WI38 (cell line): ENCODE measurements at regions not wholly inside any gene's neighbourhood (a gene's known extent, or its start where the extent isn't known, plus 50 kb on each side); places are given as distances from the start of the nearest gene placed in this dataset.
A peak's percentile ranks its signal among the peaks of the same experiment; 100 is the strongest.

ENCODE experiments used
- H3K4me3 ChIP-seq: 2 replicates; pipeline ENCODE4 v1.5.1; 2011; ENCODE audit warnings: low read depth, mild to moderate bottlenecking, control low read depth, low read length
- CTCF ChIP-seq: IDR thresholded peaks from 2 replicates; pipeline ENCODE4 v1.5.1; 2012; ENCODE audit warnings: low read depth, mild to moderate bottlenecking, control low read depth, low read length

GRCh38 chr21:31609081-31609480, 50.4 kb upstream of the SOD1 start:
- no peak overlapping the region for H3K4me3 ChIP-seq
- no peak for TF ChIP-seq CTCF

DNA sequence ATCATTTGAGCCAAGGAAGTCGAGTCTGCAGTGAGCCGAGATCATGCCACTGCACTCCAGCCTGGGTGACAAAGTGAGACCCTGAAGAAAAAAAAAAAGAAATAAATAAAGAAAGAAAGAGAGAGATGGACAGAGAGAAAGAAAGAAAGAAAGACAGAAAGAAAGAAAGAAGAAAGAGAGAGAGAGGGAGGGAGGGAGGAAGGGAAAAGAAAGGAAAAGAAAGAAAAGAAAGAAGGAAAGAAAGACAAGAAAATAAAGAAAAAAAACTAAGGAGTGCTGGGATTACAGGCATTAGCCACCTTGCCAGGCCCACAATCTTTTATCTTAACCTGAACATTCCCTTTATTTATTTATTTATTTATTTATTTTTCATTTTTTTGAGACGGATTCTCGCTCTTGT, 51.7 kb upstream of the SOD1 start:
- no peak overlapping the region for H3K4me3 ChIP-seq
- TF ChIP-seq CTCF: no peak

DNA sequence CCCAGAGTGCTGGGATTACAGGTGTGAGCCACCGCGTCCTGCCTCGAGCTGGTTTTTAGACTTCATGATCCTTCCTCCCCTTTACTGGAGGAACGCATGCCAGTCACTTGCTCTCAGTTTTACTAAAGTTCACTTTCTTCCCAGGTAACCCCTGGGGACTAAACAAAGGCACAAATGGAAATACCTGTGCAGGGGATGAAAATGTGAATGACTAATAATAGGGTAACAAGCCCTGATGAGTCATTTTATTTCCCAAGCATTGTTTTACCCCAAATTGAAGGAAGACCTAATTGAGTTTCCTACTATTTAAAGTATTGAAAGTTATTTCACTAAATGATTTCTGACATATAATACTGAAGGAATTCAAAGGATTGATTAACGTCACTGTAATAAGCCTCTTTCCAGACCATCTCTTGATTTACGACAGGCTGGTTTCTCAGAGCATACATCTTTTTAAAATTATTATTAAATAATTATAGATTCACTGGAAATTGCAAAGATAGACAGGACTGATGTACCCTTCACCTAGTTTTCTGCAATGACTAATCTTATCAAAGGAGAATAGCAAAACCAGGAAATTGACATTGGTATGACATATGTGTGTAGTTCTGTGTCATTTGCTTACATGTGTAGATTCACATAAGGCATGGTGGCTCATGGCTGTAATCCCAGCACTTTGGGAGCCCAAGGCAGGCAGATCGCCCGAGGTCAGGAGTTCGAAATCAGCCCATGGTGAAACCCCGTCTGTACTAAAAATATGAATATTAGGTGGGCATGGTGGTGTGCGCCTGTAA, 53.2 kb upstream of the SOD1 start:
- TF ChIP-seq CTCF: no peak
- H3K4me3 ChIP-seq: no peak overlapping the region

DNA sequence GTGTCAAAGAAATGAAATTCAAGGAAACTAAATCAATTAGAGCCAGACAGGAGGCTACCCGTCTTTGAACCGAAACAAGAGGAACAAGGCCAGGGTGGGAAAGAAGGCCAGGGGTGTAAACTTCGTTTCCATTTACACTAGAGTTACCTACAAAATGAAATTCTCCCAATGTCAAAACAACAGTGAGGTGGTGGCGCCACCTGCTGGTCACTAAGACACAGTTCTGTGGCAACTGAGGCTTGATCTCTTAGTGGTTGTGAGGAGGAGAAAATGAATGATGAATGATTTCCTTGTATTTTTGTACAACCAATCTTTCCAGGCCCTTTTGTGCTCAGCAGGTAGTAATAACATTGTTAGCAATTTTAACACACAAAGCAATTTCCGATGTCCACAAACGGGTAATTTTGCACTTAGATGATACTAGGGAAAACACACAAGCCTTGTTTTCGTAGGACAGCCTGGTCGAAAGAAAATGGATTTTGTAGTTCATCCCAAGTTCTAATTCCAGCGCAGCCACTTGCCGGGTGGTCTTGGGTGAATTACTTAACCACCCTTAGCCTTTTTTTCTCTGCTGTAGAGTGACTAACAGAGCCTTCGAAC, 54.8 kb upstream of the SOD1 start:
- TF ChIP-seq CTCF: peak; percentile 70
- H3K4me3 ChIP-seq: no peak overlapping the region

- no peak for TF ChIP-seq CTCF
- no peak overlapping the region for H3K4me3 ChIP-seq
These were observed 59.9 kb upstream of the SOD1 start for GRCh38 chr21:31599563-31599962.

DNA sequence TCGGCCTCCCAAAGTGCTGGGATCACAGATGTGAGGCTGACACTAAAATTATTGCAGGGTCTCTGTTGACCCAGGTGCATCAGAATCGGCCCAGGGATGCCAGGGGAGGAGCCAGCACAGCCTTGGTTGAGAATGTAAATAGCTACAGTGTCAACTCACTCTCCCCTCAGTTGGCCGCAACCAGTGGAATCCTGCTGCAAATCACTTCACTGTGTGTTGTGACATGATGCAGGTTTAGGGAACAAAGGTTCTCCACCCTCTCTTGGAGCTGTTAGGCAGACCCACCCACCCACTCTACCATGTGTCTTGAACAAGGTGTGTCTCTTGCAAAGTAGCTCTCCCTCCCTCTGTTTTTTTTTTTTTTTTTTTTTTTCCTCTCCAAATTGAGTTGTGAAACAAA, 60.5 kb upstream of the SOD1 start:
- H3K4me3 ChIP-seq: no peak overlapping the region
- no peak for TF ChIP-seq CTCF

DNA sequence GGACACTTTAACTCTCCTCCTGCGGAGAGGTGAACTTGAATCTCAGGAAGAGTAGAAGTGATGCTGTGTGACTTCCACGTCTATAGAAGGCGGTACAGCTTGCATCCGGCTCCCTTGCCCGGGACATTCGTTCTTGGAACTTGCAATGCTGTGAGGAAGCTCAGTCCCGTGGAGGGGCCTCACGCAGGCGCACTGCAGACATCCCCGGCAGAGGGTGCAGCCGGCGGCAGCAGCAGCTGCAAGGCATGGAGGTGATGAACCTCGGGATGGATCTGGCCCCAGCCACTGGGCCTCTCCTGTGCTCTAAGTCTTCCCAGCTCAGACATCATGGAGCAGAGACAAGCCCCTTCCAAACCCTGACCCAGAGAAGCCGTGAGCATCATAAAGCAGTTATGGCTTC, 61.8 kb upstream of the SOD1 start:
- no peak for TF ChIP-seq CTCF

More for the DNA sequence above, 61.8 kb upstream of the SOD1 start:
- H3K4me3 ChIP-seq: no peak overlapping the region
